AG04449 (cell line): ENCODE measurements at regions not wholly inside any gene's neighbourhood (a gene's known extent, or its start where the extent isn't known, plus 50 kb on each side); places are given as distances from the start of the nearest gene placed in this dataset.
"Not testable (repeated sequence)": the region's sequence is repeated elsewhere in the genome, so short reads cannot be mapped to it uniquely, and the experiment has no call there.

Experiments used
- CTCF ChIA-PET: fragments of 350-600 bp; formaldehyde crosslinking; extraction: SDS; loops from one replicate; lab custom pipeline; 2021; ENCODE audit warnings: antibody characterized with exemption; lab: Yijun Ruan, JAX
- POLR2A ChIA-PET: fragments of 400-600, 350-600 bp; formaldehyde crosslinking; extraction: SDS; loops from one replicate; lab custom pipeline; 2020; ENCODE audit warnings: antibody characterized with exemption, inconsistent platforms; lab: Yijun Ruan, JAX
- DNase-seq: peaks from one replicate; pipeline ENCODE4 v3.0.0-alpha.2; 2010; ENCODE audit warnings: low read depth, low spot score
- H3K4me3 ChIP-seq: 2 replicates; pipeline ENCODE4 v1.5.1; 2011; ENCODE audit warnings: low read depth, mild to moderate bottlenecking, control low read depth, low read length
- TF ChIP-seq, protein P1 (sequence below): IDR thresholded peaks from one replicate; pipeline ENCODE4 v1.5.1; 2011; ENCODE audit warnings: mild to moderate bottlenecking, moderate library complexity, low read length, control low read depth, inconsistent platforms; ENCODE audit not compliant: insufficient read depth; ENCODE audit errors: missing control alignments

DNA sequence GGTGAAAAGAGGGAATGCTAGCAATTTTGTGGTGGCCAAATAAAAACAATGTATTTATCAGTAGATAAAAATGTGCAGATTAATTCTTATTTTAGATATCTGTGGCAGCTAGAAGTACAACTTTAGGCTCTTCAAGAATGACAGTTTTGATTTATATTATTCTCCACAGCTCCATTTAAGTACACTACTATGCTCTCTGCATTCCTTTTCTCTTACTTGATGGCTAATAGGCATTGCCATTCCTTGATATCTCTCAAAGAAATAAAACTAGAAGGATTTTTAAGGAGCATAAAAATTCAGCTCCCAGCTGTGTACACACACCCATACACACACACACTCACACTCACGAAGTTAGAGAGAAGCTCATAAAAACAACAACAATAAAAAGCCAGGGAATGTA is 59.4 kb upstream of the H2AZ1 start:
- no peak for DNase-seq
- TF ChIP-seq, protein P1, sequence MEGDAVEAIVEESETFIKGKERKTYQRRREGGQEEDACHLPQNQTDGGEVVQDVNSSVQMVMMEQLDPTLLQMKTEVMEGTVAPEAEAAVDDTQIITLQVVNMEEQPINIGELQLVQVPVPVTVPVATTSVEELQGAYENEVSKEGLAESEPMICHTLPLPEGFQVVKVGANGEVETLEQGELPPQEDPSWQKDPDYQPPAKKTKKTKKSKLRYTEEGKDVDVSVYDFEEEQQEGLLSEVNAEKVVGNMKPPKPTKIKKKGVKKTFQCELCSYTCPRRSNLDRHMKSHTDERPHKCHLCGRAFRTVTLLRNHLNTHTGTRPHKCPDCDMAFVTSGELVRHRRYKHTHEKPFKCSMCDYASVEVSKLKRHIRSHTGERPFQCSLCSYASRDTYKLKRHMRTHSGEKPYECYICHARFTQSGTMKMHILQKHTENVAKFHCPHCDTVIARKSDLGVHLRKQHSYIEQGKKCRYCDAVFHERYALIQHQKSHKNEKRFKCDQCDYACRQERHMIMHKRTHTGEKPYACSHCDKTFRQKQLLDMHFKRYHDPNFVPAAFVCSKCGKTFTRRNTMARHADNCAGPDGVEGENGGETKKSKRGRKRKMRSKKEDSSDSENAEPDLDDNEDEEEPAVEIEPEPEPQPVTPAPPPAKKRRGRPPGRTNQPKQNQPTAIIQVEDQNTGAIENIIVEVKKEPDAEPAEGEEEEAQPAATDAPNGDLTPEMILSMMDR: no peak
- POLR2A ChIA-PET: no interaction called here
- CTCF ChIA-PET: interaction anchor here (1.0 to 4.5 kb wide), 2 partner anchors 12 to 86 kb away, joined by 3 to 44 read pairs; no protein-coding TSS in a partner anchor
- no peak overlapping the region for H3K4me3 ChIP-seq

DNA sequence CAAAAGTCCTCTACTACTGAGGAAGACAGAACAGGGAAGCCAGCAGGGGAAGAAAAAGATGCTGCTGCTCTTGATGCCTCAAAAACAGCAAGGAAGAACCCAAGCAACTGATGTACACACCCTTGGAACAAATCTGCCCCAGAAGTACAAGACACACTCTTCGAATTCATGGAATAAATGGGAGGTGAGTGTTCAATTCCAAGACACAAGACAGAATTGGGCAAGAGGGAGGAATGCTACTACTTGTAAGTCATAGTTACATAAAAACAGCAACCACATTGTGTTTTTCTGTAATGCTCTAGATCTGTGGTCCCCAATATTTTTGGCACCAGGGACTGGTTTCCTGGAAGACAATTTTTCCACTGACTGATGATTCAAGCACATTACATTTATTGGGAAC is 58.0 kb upstream of the H2AZ1 start:
- ChIA-PET CTCF (interaction anchor here (4.5 kb wide), 1 partner anchor 10 kb away, joined by 44 read pairs; no protein-coding TSS in a partner anchor), POLR2A (no interaction called here)
- peak; percentile 62 for DNase-seq
- no peak overlapping the region for H3K4me3 ChIP-seq
- TF ChIP-seq, protein P1: no peak

DNA sequence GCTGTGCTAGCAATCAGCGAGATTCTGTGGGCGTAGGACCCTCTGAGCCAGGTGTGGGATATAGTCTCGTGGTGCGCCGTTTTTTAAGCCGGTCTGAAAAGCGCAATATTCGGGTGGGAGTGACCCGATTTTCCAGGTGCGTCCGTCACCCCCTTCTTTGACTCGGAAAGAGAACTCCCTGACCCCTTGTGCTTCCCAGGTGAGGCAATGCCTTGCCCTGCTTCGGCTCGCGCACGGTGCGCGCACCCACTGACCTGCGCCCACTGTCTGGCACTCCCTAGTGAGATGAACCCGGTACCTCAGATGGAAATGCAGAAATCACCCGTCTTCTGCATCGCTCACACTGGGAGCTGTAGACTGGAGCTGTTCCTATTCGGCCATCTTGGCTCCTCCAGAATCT is 56.1 kb upstream of the H2AZ1 start:
- POLR2A ChIA-PET, DNase-seq: not testable (repeated sequence)
- CTCF ChIA-PET: interaction anchor here (1.6 kb wide), 1 partner anchor 8 kb away, joined by 7 read pairs; no protein-coding TSS in a partner anchor

More for the DNA sequence above, 56.1 kb upstream of the H2AZ1 start:
- not testable (repeated sequence) for H3K4me3 ChIP-seq
